ENCODE measurements at regions not wholly inside any gene's neighbourhood (a gene's known extent, or its start where the extent isn't known, plus 50 kb on each side); places are given as distances from the start of the nearest gene placed in this dataset.

GRCh38 chr22:27383896-27384295 is 417.7 kb downstream of the MN1 start:
- TF ChIP-seq CTCF (IDR thresholded peaks at IDR 0.05) (no peak), POLR2A (IDR thresholded peaks at IDR 0.05) (no peak)

Data from adrenal gland (tissue), 5 donors.